ENCODE measurements at regions not wholly inside any gene's neighbourhood (a gene's known extent, or its start where the extent isn't known, plus 50 kb on each side); places are given as distances from the start of the nearest gene placed in this dataset.

DNA sequence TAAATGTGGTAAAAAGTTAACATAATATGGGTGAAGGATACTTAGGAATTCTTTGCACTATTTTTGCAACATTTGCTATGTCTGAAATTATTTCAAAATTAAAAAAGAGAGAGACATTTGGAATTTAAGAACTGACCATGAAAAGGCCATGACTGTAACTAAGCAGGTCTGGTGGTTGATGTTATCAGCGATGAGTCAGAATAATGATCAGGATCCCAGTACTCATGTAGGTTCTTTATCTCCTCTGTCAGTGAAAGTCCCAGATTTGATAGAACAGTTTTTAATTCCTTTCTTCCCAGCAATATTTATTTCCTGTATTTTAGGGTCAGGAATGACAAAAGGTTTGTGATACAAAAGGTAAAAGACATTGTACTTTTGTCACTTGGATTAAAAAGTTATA, 242.4 kb upstream of the ZNF521 start:
- TF ChIP-seq CTCF (IDR thresholded peaks at IDR 0.05; ENCODE audit: extremely low read depth in 1 of 2, insufficient read depth in 1 of 2, low read depth in 1 of 2, low read length in 2 of 2) (no peak), POLR2A (IDR thresholded peaks at IDR 0.05; ENCODE audit: low read depth, low read length) (no peak), MYC (IDR thresholded peaks at IDR 0.05; ENCODE audit: low read depth, low read length) (no peak), EZH2 (IDR thresholded peaks at IDR 0.05; ENCODE audit: borderline replicate concordance, low read depth, low read length, severe bottlenecking) (no peak), JUN (IDR thresholded peaks at IDR 0.05; ENCODE audit: borderline replicate concordance, insufficient read depth, insufficient read length, low read depth) (no peak), MAX (IDR thresholded peaks at IDR 0.05; ENCODE audit: insufficient read depth, insufficient read length) (no peak)
